ENCODE measurements at regions not wholly inside any gene's neighbourhood (a gene's known extent, or its start where the extent isn't known, plus 50 kb on each side); places are given as distances from the start of the nearest gene placed in this dataset.

DNA sequence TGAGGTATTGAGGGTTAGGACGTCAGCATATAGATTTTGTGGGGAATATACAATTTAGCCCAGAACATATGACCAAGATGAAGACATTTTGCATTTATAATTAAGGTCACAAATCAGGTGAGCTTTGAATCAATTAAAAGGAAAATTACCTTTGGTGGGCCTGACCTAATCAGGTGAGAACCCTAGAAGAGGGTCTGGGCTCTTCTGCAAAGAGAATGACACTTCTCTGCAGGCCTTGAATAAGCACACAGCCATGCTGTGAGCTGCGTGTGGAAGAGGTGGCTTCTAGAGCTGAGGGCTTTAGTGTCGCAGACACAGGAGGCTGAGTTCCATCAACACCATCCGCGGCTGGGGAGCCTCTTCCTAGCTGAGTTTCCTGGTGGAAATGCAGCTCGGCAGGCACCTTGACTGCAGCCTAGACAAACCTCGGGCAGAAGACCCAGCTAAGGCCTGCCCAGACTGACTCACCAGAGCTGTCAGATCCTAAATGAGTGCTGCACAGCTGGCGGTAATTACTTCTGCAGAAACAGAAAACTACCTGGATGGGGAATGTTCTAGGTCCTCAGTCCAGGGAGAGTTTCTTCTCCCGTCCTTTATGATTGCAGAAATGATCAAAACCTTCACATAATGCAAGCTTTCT, 287.5 kb upstream of the IRX1 start:
- CTCF ChIA-PET = no interaction called here
- H3K4me2 ChIP-seq (ENCODE audit: low read length) = no peak overlapping the region

More for the DNA sequence above, 287.5 kb upstream of the IRX1 start:
- DNase-seq (ENCODE audit: low read depth, low spot score) (no peak), ATAC-seq (no peak)
- no TSS peak for BruUV-seq (replicated peaks)
- no peaks in the 10 kb centered on the region for H3K36me3 ChIP-seq (ENCODE audit: control insufficient read depth in 1 of 2, insufficient read depth in 2 of 2, low read length in 2 of 2)
- ChIA-PET RAD21 (ENCODE audit: low non-redundant PET in 1 of 2, low total read pairs in 2 of 2, uncharacterized antibody in 2 of 2, unreplicated experiment in 2 of 2) (no interaction called here), POLR2A (no interaction called here)
- no peaks in the 10 kb centered on the region for H3K27me3 ChIP-seq (ENCODE audit: insufficient read depth, low read length)
- intact Hi-C loops (cut with micrococcal nuclease) = no loop called here
- no peaks in the 10 kb centered on the region for H4K20me1 ChIP-seq (ENCODE audit: insufficient read depth)
- no peak overlapping the region for H3K27ac ChIP-seq (ENCODE audit: low read depth, low read length)
- H3K9ac ChIP-seq (ENCODE audit: low read length) = no peak overlapping the region
- no peaks in the 10 kb centered on the region for H3K4me1 ChIP-seq (ENCODE audit: control insufficient read depth in 1 of 2, insufficient read depth in 2 of 2, low read length in 2 of 2)
- H3K79me2 ChIP-seq (ENCODE audit: insufficient read depth, low read length) = no peaks in the 10 kb centered on the region
- no peak overlapping the region for H3K4me3 ChIP-seq (replicated peaks in 1 of 2; ENCODE audit: low read depth in 1 of 2, low read length in 2 of 2)
- H3K9me3 ChIP-seq (ENCODE audit: control insufficient read depth in 1 of 2, insufficient read depth in 1 of 2, low read depth in 1 of 2, low read length in 2 of 2) = peaks cover 12 to 35% of the 10 kb centered on the region in 2 experiments; a peak in 2 of 4 replicates
- H3K9me2 ChIP-seq (ENCODE audit: insufficient read depth) = no peaks in the 10 kb centered on the region
- TF ChIP-seq SP1 (IDR thresholded peaks at IDR 0.05; ENCODE audit: low read depth) (no peak), CEBPB (IDR thresholded peaks at IDR 0.05; ENCODE audit: low read depth) (no peak), ZNF274 (IDR thresholded peaks at IDR 0.05; ENCODE audit: low read depth, low read length) (no peak), JUND (IDR thresholded peaks at IDR 0.05) (no peak), SRF (IDR thresholded peaks at IDR 0.05; ENCODE audit: low read depth) (no peak), POLR2A (IDR thresholded peaks at IDR 0.05; ENCODE audit: borderline replicate concordance, extremely low read depth, insufficient read depth, insufficient read length) (no peak), FOSL1 (IDR thresholded peaks at IDR 0.05; ENCODE audit: low read depth) (no peak), CBX3 (IDR thresholded peaks at IDR 0.05; ENCODE audit: low read depth) (no peak), ZFX (IDR thresholded peaks at IDR 0.05) (no peak), EZH2 (IDR thresholded peaks at IDR 0.05) (no peak), ELF1 (IDR thresholded peaks at IDR 0.05; ENCODE audit: borderline replicate concordance, low read depth) (no peak), POLR2AphosphoS5 (IDR thresholded peaks at IDR 0.05; ENCODE audit: low read depth, low read length) (no peak)
- TF ChIP-seq, protein P1, sequence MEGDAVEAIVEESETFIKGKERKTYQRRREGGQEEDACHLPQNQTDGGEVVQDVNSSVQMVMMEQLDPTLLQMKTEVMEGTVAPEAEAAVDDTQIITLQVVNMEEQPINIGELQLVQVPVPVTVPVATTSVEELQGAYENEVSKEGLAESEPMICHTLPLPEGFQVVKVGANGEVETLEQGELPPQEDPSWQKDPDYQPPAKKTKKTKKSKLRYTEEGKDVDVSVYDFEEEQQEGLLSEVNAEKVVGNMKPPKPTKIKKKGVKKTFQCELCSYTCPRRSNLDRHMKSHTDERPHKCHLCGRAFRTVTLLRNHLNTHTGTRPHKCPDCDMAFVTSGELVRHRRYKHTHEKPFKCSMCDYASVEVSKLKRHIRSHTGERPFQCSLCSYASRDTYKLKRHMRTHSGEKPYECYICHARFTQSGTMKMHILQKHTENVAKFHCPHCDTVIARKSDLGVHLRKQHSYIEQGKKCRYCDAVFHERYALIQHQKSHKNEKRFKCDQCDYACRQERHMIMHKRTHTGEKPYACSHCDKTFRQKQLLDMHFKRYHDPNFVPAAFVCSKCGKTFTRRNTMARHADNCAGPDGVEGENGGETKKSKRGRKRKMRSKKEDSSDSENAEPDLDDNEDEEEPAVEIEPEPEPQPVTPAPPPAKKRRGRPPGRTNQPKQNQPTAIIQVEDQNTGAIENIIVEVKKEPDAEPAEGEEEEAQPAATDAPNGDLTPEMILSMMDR (IDR thresholded peaks at IDR 0.05 in 2 of 3, conservative IDR thresholded peaks at IDR 0.05 in 1 of 3; ENCODE audit: borderline replicate concordance in 1 of 3, insufficient read depth in 1 of 3, low read depth in 2 of 3, low read length in 2 of 3) = no peak
- TF ChIP-seq, protein P2, sequence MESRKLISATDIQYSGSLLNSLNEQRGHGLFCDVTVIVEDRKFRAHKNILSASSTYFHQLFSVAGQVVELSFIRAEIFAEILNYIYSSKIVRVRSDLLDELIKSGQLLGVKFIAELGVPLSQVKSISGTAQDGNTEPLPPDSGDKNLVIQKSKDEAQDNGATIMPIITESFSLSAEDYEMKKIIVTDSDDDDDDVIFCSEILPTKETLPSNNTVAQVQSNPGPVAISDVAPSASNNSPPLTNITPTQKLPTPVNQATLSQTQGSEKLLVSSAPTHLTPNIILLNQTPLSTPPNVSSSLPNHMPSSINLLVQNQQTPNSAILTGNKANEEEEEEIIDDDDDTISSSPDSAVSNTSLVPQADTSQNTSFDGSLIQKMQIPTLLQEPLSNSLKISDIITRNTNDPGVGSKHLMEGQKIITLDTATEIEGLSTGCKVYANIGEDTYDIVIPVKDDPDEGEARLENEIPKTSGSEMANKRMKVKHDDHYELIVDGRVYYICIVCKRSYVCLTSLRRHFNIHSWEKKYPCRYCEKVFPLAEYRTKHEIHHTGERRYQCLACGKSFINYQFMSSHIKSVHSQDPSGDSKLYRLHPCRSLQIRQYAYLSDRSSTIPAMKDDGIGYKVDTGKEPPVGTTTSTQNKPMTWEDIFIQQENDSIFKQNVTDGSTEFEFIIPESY (IDR thresholded peaks at IDR 0.05; ENCODE audit: extremely low read depth, insufficient replicate concordance, low read length) = no peak
- TF ChIP-seq, protein P3, sequence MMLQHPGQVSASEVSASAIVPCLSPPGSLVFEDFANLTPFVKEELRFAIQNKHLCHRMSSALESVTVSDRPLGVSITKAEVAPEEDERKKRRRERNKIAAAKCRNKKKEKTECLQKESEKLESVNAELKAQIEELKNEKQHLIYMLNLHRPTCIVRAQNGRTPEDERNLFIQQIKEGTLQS (IDR thresholded peaks at IDR 0.05) = no peak
- TF ChIP-seq, protein P4, sequence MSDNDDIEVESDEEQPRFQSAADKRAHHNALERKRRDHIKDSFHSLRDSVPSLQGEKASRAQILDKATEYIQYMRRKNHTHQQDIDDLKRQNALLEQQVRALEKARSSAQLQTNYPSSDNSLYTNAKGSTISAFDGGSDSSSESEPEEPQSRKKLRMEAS (IDR thresholded peaks at IDR 0.05) = no peak
- H2AFZ ChIP-seq (ENCODE audit: low read depth, low read length, poor library complexity, severe bottlenecking) = no peak overlapping the region
